MM.1S (cell line): ENCODE measurements at regions not wholly inside any gene's neighbourhood (a gene's known extent, or its start where the extent isn't known, plus 50 kb on each side); places are given as distances from the start of the nearest gene placed in this dataset.

Source experiments
- CTCF ChIP-seq: fragments of 300-600 bp; sonication (generic); IDR thresholded peaks from 2 replicates; pipeline ENCODE4 v1.5.1; 2016; ENCODE audit warnings: antibody characterized with exemption, low read length, mixed read lengths
- EZH2phosphoT487 ChIP-seq: fragments of 300-600 bp; sonication (generic); IDR thresholded peaks from 2 replicates; pipeline ENCODE4 v1.6.1; 2018; ENCODE audit warnings: antibody characterized with exemption, low read length

GRCh38 chr22:44408829-44409192 lies 89.2 kb downstream of the RTL6 start:
- TF ChIP-seq CTCF (no peak), EZH2phosphoT487 (no peak)
